ENCODE measurements at regions not wholly inside any gene's neighbourhood (a gene's known extent, or its start where the extent isn't known, plus 50 kb on each side); places are given as distances from the start of the nearest gene placed in this dataset.

GRCh38 chr14:37678916-37679315 is 83.5 kb downstream of the TTC6 start:
- TF ChIP-seq, protein P1, sequence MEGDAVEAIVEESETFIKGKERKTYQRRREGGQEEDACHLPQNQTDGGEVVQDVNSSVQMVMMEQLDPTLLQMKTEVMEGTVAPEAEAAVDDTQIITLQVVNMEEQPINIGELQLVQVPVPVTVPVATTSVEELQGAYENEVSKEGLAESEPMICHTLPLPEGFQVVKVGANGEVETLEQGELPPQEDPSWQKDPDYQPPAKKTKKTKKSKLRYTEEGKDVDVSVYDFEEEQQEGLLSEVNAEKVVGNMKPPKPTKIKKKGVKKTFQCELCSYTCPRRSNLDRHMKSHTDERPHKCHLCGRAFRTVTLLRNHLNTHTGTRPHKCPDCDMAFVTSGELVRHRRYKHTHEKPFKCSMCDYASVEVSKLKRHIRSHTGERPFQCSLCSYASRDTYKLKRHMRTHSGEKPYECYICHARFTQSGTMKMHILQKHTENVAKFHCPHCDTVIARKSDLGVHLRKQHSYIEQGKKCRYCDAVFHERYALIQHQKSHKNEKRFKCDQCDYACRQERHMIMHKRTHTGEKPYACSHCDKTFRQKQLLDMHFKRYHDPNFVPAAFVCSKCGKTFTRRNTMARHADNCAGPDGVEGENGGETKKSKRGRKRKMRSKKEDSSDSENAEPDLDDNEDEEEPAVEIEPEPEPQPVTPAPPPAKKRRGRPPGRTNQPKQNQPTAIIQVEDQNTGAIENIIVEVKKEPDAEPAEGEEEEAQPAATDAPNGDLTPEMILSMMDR (IDR thresholded peaks at IDR 0.05) = no peak
- TF ChIP-seq EP300 (IDR thresholded peaks at IDR 0.05) (no peak), POLR2A (IDR thresholded peaks at IDR 0.05) (no peak)

All from ovary (tissue), 3 donors.